Activated T-cell treated with anti-CD3 and anti-CD28 coated beads for 4 hours (primary cell): ENCODE measurements at regions not wholly inside any gene's neighbourhood (a gene's known extent, or its start where the extent isn't known, plus 50 kb on each side); places are given as distances from the start of the nearest gene placed in this dataset.

Experiments used
- DNase-seq: peaks from one replicate; pipeline ENCODE4 v3.0.0-alpha.2; 2020

DNA sequence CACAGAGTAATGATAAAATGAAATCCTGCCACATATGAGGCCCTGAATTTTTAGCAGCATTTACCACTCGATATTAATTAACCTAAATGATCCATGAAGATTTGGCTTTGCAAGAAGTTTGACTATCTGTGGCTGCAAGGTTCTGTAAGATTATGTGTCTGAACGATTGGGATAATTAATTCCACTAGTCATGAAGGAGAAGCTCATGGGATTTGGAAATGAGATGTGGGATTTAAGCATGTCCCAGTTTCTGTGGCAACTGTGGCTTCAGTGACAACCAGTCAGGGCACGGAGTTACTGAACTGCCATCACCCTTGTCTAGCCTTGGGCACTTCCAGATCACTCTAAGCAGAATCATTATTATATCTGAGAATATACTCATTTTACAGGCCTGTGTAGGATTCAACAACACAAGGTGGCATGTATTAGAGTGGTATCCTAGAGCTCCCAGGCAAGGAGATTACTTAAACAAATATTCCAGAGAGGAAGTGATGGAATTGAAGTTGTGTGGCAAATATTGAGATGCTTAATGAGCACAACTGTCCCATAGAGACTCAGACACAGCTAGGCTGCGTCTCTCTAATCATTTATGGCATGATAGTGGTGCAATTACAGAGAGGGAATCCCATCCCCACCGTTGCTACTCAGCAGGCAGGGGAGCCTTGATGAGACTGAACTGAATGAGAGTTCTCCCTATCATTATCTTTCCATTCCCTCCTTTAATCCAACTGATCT is 205.0 kb upstream of the KRR1 start:
- DNase-seq, result no peak

DNA sequence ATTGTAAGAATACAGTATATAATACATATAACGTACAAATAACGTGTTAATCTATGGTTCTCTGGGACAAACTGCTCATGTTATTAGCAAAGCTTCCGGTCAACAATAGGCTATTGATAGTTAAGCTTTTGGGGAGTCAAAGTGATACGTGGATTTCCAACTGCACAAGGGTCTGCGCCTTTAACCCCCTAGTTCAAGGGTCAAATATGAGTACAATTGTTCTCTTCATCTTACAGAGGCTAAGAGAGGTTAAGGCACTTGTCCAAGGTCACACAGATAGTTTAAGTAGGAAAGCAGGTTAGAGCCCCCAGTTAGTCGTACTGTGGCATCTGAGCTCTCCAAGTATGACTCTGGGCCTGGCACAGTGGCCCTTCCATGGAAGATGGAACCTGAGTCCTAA is 204.3 kb upstream of the KRR1 start:
- no peak for DNase-seq

DNA sequence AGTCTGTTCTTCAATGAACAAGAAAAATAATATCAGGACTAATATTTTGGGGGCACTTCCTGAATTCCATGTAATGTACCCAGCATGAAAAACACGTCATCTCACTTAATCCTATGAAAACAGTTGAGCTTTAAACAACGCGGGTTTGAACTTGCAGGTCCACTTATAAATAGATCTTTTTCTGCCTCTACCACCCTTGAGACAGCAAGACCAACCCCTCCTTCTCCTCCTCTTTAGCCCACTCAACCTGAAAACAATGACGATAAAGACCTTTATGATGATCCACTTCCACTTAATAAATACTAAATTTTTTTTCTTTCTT is 203.9 kb upstream of the KRR1 start:
- no peak for DNase-seq

DNA sequence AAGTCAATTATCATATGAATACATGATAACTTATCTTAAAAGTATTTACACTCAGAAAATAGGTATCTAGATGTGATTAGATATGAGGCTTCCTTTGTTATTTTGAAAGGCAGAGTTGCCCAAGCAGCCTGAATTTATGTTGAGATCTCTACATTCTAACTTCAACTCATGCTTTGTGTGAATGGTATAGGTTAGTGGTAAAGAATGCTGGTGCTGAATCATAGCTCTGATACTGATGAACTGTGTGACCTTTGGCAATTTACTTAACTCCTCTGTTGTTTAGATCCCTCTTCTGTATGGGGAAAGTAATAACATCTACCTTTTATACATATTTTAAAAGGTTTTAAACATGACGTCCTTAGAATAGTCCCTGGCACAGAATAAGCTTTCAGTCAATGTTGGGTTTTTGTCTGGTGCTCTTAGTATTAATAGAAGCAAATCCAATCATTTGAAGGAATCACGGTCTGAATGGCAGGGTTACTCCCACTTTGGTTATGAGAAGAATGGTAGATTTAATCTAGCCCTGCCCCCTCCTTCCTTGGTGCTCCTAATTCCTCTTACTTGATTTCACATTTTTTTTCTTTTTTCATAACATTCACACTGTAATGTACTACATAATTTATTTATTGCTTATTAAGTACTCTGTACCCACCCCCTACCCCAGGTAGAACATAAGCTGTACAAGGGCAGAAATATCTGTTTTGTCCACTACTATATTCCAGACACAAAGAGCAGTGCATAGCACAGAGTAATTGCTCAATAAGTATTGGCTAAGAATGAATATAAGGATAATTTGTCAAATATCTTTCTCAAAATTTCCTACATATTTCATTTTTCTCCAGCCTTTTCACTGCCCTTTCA is 203.3 kb upstream of the KRR1 start:
- DNase-seq, result no peak

DNA sequence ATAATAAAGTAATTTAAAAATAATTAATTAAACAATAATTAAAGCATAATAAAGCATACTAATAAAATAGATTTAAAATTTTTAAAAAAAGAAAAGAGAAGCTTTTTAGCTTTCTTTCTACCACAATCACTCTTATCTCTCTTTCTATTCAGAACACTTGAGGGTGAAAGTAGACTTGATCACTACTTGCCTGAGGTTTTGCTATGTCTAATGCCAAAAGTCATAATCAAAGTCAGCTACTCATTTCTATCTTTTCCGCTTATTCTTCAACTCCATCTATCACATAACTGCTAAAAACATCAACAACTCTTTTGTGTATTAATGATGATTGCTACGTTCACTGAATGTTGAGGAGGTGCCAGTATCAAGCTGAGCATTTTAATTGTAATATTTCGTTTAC is 202.0 kb upstream of the KRR1 start:
- DNase-seq, result no peak

DNA sequence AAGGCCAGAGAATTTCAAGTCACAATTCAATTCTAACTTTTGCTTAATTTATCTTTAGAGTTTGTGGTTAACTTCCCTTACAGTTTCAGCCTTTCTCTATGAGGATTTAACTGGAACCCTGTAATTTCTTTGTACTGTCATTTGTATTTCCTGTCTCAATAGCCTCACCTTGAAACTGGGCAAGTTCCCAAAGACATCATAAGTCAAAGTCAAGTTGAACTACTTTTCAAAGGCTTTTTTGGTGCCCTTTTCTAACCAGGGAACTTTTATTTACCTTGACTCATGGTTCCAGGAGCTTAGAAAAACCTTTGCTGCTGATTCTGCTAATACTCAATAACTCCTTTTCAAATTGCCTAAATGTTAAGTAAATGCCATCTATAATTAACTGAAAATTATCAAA is 200.8 kb upstream of the KRR1 start:
- DNase-seq, result no peak

DNA sequence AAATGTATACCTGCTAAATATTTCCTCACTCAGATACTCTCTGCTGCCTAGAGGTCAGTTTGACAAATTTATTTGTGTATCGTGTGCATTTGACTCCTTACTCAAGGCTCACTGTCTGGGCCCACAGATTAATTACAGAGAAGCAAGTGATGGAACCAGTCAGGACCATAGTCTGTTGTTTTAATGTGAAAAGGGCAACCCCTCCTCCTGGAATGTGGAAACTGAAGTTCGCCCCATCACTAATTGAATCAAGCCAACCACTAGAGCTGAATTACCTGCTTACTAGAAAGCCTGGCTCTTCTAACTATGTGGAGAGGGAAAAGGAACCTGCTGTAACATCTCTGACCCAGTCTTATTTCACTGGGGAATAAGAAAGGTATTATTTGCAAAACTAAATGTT is 199.9 kb upstream of the KRR1 start:
- DNase-seq, result no peak

DNA sequence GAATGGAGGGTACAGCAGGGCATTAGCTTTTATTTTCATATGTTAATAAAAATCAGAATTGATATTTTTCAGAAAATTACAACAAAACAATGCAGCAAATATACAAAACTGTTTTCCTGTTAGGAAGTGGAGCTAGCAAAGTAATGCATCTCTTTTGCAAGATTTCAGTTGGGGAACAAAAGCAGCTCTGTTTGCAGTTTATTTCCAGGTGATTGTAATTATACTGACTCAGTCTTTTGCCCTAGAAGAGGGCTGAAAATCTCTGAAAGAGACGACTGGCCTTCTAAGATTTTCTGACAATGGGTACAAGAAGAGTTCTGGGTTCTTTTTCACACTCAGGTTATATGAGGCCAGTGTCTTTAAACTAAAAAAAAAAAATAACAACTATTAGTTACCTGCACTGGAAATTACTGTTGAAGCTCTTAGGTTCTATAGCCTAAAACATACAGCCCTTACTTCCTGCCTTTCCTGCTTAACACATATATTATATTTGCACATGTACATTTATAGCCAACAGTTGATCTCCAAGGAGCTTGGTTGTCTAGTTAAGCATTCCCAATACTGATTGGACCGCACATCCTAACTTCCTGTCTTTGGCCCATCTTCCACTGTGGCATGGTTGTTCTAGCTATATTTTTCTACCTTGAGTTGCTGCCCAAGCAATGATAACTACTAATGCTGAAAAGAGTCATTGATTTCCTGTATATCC is 199.1 kb upstream of the KRR1 start:
- no peak for DNase-seq

DNA sequence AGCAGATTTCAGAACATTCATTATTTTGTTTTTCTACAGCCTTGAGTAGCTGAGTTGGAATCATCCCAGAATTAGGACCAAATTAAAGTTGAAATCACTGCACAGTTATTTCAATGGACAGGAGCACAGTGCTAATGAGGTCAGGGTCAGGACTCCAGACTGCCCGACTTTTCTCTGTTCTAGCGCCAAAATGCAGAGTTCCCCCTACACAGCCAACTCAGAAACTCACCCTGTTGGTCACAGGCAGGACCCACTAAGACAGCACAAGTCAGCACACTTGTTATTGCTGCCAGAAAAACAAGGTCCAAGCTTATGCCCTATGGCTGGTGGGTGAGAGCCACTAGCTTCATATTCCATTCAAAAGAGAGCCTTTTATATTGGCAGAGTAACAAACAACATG is 198.1 kb upstream of the KRR1 start:
- no peak for DNase-seq

DNA sequence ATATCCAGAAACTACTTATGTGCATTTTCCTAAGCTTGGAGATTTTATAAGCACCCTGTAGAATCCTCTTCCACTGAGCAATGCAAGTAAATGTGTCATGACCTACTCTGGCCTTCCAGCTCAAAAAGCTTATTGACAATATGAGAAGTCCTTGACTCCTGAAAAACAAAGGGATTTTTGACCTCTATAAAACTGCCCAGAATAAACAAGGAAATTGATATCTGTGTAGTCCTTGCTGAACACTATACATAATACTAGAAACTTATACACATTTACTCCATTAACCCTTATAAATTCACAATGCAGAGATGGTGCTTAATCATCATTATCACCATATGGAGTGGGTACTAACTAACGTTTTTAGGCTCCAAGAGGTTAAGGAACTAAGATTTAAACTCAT is 197.4 kb upstream of the KRR1 start:
- DNase-seq, result no peak

DNA sequence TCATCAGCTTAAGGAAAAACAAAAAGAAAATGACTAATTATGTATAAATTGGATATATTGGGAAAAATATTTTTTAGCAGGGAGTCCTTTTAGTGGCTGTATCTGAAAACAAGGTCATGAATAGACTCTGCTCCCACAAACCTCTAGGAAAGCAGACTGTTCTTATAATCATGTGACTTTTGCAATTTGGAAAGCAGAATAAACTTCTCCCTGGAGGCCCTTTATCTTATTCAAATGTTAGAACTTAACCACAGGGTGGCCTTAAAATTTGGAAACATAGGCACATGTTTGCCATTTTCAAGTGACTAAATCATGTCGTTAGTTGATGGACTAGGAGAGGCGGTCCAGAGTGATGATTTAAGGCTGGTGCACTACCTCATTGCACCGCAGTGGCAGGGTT is 196.6 kb upstream of the KRR1 start:
- DNase-seq, result no peak

DNA sequence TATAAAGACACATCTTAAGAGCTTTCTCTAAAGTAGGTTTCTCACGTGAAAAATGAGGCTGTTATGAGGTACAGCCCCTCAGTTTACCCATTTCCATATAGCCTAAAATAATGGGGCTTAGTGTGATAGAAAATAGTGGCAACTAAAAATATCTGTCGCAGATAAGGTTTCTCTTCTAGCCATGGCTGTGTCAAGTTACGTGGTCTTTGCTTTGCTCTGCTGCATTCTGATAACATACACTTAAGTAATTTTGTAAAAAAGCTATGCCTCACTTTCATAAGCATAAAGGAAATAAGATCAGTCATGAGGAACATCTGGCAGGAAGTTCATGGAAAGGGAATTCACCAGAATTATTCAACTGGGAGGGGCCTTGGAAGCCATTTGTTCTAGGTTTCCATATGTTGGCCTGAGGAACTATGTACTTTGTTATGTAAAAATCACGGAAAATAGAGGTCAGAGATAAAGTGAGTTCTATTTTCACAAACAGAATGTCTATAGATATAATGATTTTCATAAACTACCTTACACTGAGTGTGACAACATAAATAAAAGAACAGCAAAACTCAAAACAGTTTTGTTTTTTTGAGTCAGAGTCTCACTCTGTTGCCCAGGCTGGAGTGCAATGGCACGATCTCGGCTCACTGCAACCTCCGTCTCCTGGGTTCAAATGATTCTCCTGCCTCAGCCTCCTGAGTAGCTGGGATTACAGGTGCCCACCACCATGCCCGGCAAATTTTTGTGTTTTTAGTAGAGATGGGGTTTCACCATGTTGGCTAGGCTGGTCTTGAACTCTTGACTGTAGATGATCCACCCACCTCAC is 195.6 kb upstream of the KRR1 start:
- DNase-seq, result no peak

DNA sequence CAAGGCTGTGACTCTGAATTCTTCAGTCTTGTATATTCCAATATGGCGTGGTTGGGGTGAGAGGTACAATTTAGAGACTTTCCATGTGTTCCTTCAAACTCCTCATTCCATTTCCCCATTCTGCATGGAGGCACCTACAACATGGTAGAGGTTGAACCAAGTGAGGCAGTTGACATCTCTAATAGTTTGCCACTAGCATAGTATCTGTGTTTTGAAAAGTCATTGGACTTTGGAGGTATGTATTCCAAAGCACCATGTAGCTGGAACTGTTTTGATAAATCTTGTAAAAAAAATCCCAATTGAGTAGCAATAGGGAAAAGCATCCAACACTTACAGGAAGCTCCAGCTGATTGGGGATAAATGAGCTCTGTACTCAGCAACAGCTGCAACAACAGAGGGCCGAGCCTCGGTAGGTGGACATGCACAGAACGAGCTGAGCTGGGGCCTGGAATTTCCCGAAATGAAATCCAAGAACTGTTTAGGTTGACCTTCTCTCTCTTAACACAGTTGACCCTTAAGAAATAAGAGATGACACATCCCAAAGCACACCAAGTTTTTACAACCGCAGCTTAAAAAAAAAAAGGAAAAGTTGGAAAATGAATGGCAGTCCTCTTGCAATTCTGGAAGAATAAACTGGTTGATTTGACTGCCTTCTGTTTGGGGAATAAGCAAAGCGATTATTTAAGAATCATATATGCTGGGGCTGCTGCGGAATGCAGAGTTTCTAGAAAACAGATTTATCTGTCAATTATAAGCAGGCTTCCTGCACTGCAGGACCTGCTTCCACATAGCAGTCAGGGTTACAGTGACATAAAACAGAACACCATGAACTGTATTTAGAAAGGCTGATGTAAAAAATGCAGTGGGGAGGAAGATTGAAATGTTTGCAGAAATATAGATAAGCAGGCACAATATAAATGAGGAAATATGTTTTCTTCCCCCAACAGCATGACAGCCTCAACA is 194.6 kb upstream of the KRR1 start:
- DNase-seq, result no peak

DNA sequence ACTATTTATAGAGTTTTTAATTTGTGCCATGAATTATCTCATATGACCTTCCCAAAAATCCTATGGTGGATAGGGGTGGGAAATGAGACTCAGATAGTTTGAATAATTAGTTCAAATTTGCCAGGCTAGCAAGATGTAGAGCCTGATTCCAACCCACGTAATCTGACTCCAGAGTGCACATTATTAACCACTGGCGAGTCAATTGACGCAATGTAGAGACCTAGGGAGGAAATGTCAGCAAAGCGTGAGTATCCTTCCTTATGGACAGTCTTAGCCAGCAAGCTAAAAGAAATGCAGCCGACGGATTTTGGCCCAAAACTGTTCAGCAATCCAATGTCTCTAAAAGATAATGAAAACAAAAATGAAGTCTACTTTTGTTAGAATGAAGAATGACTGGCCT is 193.3 kb upstream of the KRR1 start:
- DNase-seq, result no peak

DNA sequence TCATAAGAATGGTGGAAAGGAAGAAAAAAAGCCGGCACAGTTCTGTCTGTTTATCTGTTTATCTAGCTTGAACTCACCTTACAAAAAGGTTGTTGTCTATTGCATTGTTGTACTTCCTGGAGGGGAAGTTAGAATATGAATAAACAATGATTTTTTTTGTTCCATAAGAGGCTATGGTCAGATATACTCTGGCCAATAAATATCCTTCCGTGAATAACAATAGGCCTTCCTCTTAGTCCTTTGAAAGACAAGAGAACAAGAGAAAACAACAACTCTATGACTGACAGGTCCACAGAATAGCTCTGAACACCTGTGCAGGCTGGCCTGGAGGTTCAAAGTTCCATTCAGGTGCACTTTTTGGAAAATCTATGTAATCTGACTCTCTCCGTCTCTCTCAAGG is 192.8 kb upstream of the KRR1 start:
- DNase-seq, result no peak

DNA sequence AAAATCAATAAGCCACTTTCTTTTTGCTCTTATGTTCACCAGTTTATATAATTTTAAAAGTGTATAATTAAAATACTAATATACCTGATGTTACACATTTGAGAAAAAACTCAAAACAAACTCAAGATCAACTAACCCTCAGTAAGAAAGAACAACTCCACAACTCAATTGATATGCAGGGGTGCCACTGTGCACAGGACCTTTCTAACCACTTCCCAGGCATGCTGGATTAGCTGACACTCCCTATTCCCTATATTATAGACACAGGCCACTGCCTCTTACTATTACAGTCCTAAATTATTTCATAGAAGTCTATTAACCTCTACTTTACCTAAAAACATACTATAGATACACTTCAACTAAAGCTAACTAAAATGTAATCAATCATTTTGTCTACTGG is 191.7 kb upstream of the KRR1 start:
- DNase-seq, result no peak

DNA sequence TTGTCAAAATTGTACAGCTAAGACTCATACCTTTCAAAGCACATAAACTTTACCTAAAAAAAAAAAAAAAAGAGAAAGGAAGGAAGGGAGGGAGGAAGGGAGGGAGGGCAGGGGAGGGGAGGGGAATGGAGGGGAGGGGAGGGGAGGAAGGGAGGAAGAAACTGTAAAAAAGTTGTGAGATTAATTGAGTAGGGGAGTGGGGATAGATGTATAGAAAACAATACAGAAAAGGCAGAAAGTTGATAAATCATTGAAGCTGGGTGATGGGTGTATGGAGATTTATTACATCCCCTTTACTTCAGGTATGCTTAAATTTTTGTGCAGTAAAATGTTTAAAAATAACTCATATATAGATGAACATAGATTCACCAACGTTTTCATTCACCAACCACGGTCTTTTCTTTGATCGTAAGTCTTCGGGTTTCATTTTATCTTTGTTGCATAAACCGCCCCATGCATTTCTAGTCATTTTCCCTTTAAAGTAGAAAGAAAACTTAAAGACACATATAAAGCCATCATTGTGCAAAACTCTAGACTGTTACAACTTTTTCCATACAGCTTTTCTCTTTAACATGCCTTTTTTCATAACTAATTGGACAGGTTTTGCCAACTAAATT is 191.2 kb upstream of the KRR1 start:
- DNase-seq, result no peak

DNA sequence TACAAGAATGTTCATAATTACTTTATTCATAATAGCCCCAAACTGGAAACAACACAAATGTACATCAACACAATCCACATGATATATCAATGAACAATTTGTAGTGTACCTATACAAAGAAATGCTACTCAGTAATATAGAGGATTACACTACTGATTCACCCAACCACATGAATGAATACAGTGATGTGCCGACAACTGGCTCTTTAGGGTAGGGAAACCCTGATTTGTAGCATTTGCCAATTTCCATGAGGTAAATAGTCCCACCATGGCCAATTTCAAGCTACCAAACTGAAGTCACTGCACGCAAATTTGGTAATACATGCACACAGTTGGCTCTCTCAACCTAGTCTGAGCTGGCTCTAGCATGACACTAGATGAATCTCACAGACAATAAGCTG is 190.4 kb upstream of the KRR1 start:
- DNase-seq, result no peak

DNA sequence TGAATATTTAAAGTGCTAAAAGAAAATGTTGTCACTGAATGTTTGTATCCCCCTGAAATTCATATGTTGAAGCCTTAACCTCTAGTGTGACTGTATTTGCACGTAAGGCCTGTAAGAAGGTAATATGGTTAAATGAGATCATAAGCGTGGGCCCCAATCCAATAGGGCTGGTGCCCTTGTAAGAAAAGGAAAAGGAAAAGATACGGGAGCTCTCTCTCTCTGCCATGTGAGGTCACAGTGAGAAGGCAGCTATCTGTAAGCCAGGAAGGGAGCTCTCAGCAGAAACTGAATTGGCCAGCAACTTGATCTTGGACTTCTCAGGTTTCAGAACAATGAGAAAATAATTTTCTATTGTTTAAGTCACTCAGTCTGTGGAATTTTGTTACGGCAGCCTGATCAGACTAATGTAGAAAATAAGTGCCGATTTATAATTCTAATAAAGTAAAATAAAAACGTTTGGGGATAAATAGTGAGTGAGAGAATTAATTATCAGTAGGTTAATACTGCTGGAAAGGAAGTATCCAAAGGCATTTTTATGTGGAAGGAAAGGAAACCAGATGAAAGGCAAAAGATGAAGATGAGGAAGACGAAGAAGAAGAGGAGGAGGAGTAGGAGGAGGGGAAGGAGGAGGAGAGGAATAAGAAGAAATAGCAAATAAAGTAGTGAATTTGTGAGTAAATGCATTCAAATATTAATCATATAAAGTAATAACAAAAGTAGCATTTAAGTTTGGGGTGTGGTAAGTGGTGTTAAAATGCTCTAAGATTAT is 188.5 kb upstream of the KRR1 start:
- DNase-seq, result no peak

DNA sequence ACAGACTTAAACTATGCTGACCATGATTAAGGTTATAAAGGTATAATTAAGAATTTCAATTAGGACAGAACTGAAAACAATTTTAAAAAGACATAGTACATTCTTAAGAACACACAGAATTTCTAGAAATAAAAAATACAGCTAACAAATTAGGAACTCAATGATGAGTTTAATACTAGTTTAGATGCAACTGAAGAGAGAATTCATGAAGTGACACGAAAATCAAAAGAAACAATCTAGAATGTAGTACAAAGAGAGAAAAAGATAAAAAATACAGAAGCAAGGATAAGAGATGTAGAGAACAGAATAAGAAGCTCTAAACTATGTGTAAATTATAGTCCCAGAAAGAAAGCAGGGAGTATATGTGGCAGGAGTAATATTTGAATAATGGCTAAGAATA is 187.8 kb upstream of the KRR1 start:
- no peak for DNase-seq

DNA sequence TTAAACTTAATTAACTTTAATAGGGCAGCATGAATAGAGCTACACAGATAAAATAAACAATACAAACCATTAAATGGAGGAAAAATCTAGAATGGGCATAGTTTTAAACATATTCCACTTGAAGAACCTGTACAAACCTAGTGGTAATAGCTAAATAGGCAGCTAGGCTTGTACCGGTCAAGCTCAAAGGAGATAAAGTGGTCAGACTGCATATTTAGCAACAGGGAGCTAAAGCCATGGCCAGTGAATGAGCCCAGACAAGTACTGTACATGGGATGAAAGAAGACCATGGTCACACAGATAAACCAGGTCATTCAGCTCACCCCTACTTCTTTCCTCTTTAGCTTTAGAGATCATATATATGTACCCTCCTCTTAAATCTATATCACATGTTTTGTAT is 186.6 kb upstream of the KRR1 start:
- no peak for DNase-seq
